ENCODE measurements at regions not wholly inside any gene's neighbourhood (a gene's known extent, or its start where the extent isn't known, plus 50 kb on each side); places are given as distances from the start of the nearest gene placed in this dataset.

GRCh38 chr10:132135053-132135872 lies 51.5 kb upstream of the DPYSL4 start:
- peak; percentile 73 for DNase-seq (ENCODE audit: low spot score)

GRCh38 chr10:132136097-132136521 lies 50.6 kb upstream of the DPYSL4 start:
- DNase-seq (ENCODE audit: low spot score) = no peak

- no peak for DNase-seq (ENCODE audit: low spot score)
Measured at GRCh38 chr10:132136689-132137088, 50.1 kb upstream of the DPYSL4 start.

Measured in iPS-NIHi11 (cell line).